ENCODE measurements at regions not wholly inside any gene's neighbourhood (a gene's known extent, or its start where the extent isn't known, plus 50 kb on each side); places are given as distances from the start of the nearest gene placed in this dataset.
A peak's percentile ranks its signal among the peaks of the same experiment; 100 is the strongest.

- ATAC-seq (no peak), DNase-seq (no peak)
- H3K36me3 ChIP-seq: no peaks in the 10 kb centered on the region
- TF ChIP-seq CTCF (IDR thresholded peaks at IDR 0.05): no peak
- H3K27me3 ChIP-seq: no peaks in the 10 kb centered on the region
- no peak overlapping the region for H3K4me3 ChIP-seq
- H3K4me1 ChIP-seq: no peaks in the 10 kb centered on the region
- intact Hi-C loops (cut with DNase I): no loop called here
- H3K27ac ChIP-seq: no peak overlapping the region
- no peaks in the 10 kb centered on the region for H3K9me3 ChIP-seq
These were observed 72.7 kb upstream of the NUPR2 start for GRCh38 chr7:56188823-56189346.

- H3K4me1 ChIP-seq: no peaks in the 10 kb centered on the region
- H3K36me3 ChIP-seq: no peaks in the 10 kb centered on the region
- ATAC-seq (no peak), DNase-seq (no peak)
- intact Hi-C loops (cut with DNase I): no loop called here
- H3K27me3 ChIP-seq: no peaks in the 10 kb centered on the region
- H3K4me3 ChIP-seq: no peak overlapping the region
- no peak overlapping the region for H3K27ac ChIP-seq
- H3K9me3 ChIP-seq: no peaks in the 10 kb centered on the region
- TF ChIP-seq CTCF (IDR thresholded peaks at IDR 0.05): no peak
These were observed 72.2 kb upstream of the NUPR2 start for GRCh38 chr7:56188376-56188775.

GRCh38 chr7:56181010-56181409 lies 64.8 kb upstream of the NUPR2 start:
- H3K36me3 ChIP-seq: no peaks in the 10 kb centered on the region
- H3K4me1 ChIP-seq: no peaks in the 10 kb centered on the region
- ATAC-seq (no peak), DNase-seq (no peak)
- no peak overlapping the region for H3K4me3 ChIP-seq
- peaks cover 7% of the 10 kb centered on the region for H3K27me3 ChIP-seq
- H3K9me3 ChIP-seq: no peaks in the 10 kb centered on the region
- H3K27ac ChIP-seq: no peak overlapping the region
- TF ChIP-seq CTCF (IDR thresholded peaks at IDR 0.05): no peak
- intact Hi-C loops (cut with DNase I): no loop called here

GRCh38 chr7:56175771-56176170 lies 59.6 kb upstream of the NUPR2 start:
- Histone ChIP-seq H3K4me1 (no peaks in the 10 kb centered on the region), H3K27ac (no peak overlapping the region), H3K4me3 (peak overlapping the region; percentile 45), H3K36me3 (no peaks in the 10 kb centered on the region), H3K9me3 (no peaks in the 10 kb centered on the region), H3K27me3 (peaks cover 22% of the 10 kb centered on the region)
- no peak for ATAC-seq
- no peak for TF ChIP-seq CTCF (IDR thresholded peaks at IDR 0.05)
- no peak for DNase-seq
- intact Hi-C loops (cut with DNase I): no loop called here

GRCh38 chr7:56174875-56175760 lies 58.9 kb upstream of the NUPR2 start:
- no peaks in the 10 kb centered on the region for H3K4me1 ChIP-seq
- H3K27me3 ChIP-seq: peaks cover 22% of the 10 kb centered on the region
- DNase-seq (peak; percentile 60), ATAC-seq (peak; percentile 54)
- H3K36me3 ChIP-seq: no peaks in the 10 kb centered on the region
- no peak for TF ChIP-seq CTCF (IDR thresholded peaks at IDR 0.05)
- intact Hi-C loops (cut with DNase I): no loop called here
- H3K4me3 ChIP-seq: peak overlapping the region; percentile 45
- no peaks in the 10 kb centered on the region for H3K9me3 ChIP-seq
- no peak overlapping the region for H3K27ac ChIP-seq
